CD4-positive, alpha-beta T cell (primary cell): ENCODE measurements at regions not wholly inside any gene's neighbourhood (a gene's known extent, or its start where the extent isn't known, plus 50 kb on each side); places are given as distances from the start of the nearest gene placed in this dataset.

ENCODE experiments used
- ATAC-seq: fragments of 200-7000 bp; cut with Tn5 transposase; one replicate; pipeline ENCODE4 v1.10.0; 2022; ENCODE audit warnings: mild to moderate bottlenecking; ENCODE audit not compliant: poor library complexity
- CTCF ChIA-PET: fragments of 350-600 bp; sonication (Branson Sonifier 250); formaldehyde crosslinking; loops from one replicate; lab custom pipeline; 2021; ENCODE audit warnings: antibody characterized with exemption, inconsistent platforms; lab: Charles Lee
- POLR2A ChIA-PET: fragments of 350-600 bp; sonication (Branson Sonifier 250); formaldehyde crosslinking; loops from one replicate; lab custom pipeline; 2021; ENCODE audit warnings: antibody characterized with exemption, inconsistent platforms; lab: Charles Lee
- DNase-seq, 14 experiments: peaks; one replicate each; pipeline ENCODE4 v3.0.0-alpha.2; 2013 to 2020; ENCODE audit warnings: mixed read lengths in 2 of 14
- H3K27ac ChIP-seq, 2 donors: one replicate each; pipeline versions ENCODE4 v1.5.1 to v1.7.0; 2013; ENCODE audit warnings: low read length in 2 of 2, low read depth in 1 of 2, mild to moderate bottlenecking in 1 of 2
- H3K27me3 ChIP-seq, 2 experiments: 1 replicate in 1 of 2; 2 replicates in 1 of 2; pipeline versions ENCODE4 v1.6.1 to v1.7.0; 2013; ENCODE audit warnings: low read length in 2 of 2, control low read depth in 1 of 2, mild to moderate bottlenecking in 1 of 2, moderate library complexity in 1 of 2; ENCODE audit not compliant: insufficient read depth in 2 of 2, control insufficient read depth in 1 of 2
- H3K36me3 ChIP-seq: one replicate; pipeline ENCODE4 v1.6.1; 2013; ENCODE audit warnings: low read length, control low read depth; ENCODE audit not compliant: insufficient read depth
- H3K4me1 ChIP-seq: one replicate; pipeline ENCODE4 v1.6.1; 2013; ENCODE audit warnings: low read length, control low read depth; ENCODE audit not compliant: insufficient read depth
- H3K4me3 ChIP-seq: one replicate; pipeline ENCODE4 v1.5.1; 2013; ENCODE audit warnings: mild to moderate bottlenecking, low read length, moderate library complexity
- H3K9me3 ChIP-seq, 2 experiments: 1 replicate in 1 of 2; 2 replicates in 1 of 2; pipeline versions ENCODE4 v1.6.1 to v1.7.0; 2013; ENCODE audit warnings: low read length in 2 of 2, mild to moderate bottlenecking in 2 of 2, control low read depth in 1 of 2, moderate library complexity in 1 of 2; ENCODE audit not compliant: control insufficient read depth in 1 of 2, insufficient read depth in 1 of 2
- H3K27ac Mint-ChIP-seq: one replicate; pipeline ENCODE4 v1.8.0; 2020; ENCODE audit warnings: mixed read lengths
- H3K27me3 Mint-ChIP-seq: one replicate; pipeline ENCODE4 v1.8.0; 2021; ENCODE audit warnings: mixed read lengths
- H3K36me3 Mint-ChIP-seq: one replicate; pipeline ENCODE4 v1.8.0; 2021; ENCODE audit warnings: low read depth, mixed read lengths
- H3K4me1 Mint-ChIP-seq: one replicate; pipeline ENCODE4 v1.8.0; 2021; ENCODE audit warnings: low read depth, mixed read lengths
- H3K4me3 Mint-ChIP-seq: one replicate; pipeline ENCODE4 v1.8.0; 2020; ENCODE audit warnings: mild to moderate bottlenecking, mixed read lengths
- H3K9me3 Mint-ChIP-seq: one replicate; pipeline ENCODE4 v1.8.0; 2020; ENCODE audit warnings: mixed read lengths
- CTCF ChIP-seq: fragments of 200-600 bp; IDR thresholded peaks from one replicate; pipeline ENCODE4 v1.8.0; 2022; ENCODE audit warnings: antibody characterized with exemption, mild to moderate bottlenecking
- intact Hi-C, 2 experiments: fragments of 100-400 bp; cut with DNase I in 1 of 2; cut with micrococcal nuclease in 1 of 2; formaldehyde crosslinking; loops; one replicate each; pipeline versions ENCODE4 v1.15.1 to v1.9.0; 2023 to 2025; cut with DNase I, micrococcal nuclease

GRCh38 chr5:39896104-39896503 lies 471.3 kb upstream of the DAB2 start:
- H3K4me1 ChIP-seq: no peaks in the 10 kb centered on the region
- no peaks in the 10 kb centered on the region for H3K9me3 Mint-ChIP-seq
- intact Hi-C loops: no loop called here
- ATAC-seq: no peak
- H3K27me3 Mint-ChIP-seq: peaks cover 25% of the 10 kb centered on the region
- no peak overlapping the region for H3K4me3 Mint-ChIP-seq
- H3K27ac Mint-ChIP-seq: no peak overlapping the region
- no peak for DNase-seq
- TF ChIP-seq CTCF: no peak
- no peaks in the 10 kb centered on the region for H3K36me3 ChIP-seq
- H3K27me3 ChIP-seq: no peaks in the 10 kb centered on the region
- H3K4me3 ChIP-seq: no peak overlapping the region
- H3K4me1 Mint-ChIP-seq: no peaks in the 10 kb centered on the region
- ChIA-PET POLR2A (no interaction called here), CTCF (no interaction called here)
- H3K36me3 Mint-ChIP-seq: no peaks in the 10 kb centered on the region
- H3K9me3 ChIP-seq: no peaks in the 10 kb centered on the region
- H3K27ac ChIP-seq: no peak overlapping the region

- Mint-ChIP-seq H3K9me3 (no peaks in the 10 kb centered on the region), H3K36me3 (no peaks in the 10 kb centered on the region), H3K4me3 (no peak overlapping the region), H3K27me3 (peaks cover 32% of the 10 kb centered on the region), H3K27ac (no peak overlapping the region), H3K4me1 (no peaks in the 10 kb centered on the region)
- POLR2A ChIA-PET: no interaction called here
- CTCF ChIA-PET: interaction anchor here (0.8 kb wide), 1 partner anchor 11 kb away, joined by 3 read pairs; no protein-coding TSS in a partner anchor
- ATAC-seq: no peak
- H3K36me3 ChIP-seq: no peaks in the 10 kb centered on the region
- H3K4me3 ChIP-seq: no peak overlapping the region
- no peak for DNase-seq
- intact Hi-C loops: no loop called here
- TF ChIP-seq CTCF: no peak
- H3K9me3 ChIP-seq: no peaks in the 10 kb centered on the region
- H3K4me1 ChIP-seq: no peaks in the 10 kb centered on the region
- H3K27me3 ChIP-seq: no peaks in the 10 kb centered on the region
- H3K27ac ChIP-seq: no peak overlapping the region
These were observed 467.9 kb upstream of the DAB2 start for GRCh38 chr5:39892708-39893107.

GRCh38 chr5:39891376-39891775 lies 466.6 kb upstream of the DAB2 start:
- Mint-ChIP-seq H3K36me3 (no peaks in the 10 kb centered on the region), H3K27ac (no peak overlapping the region), H3K4me3 (no peak overlapping the region), H3K9me3 (no peaks in the 10 kb centered on the region), H3K27me3 (peaks cover 32% of the 10 kb centered on the region), H3K4me1 (no peaks in the 10 kb centered on the region)
- Histone ChIP-seq H3K27me3 (no peaks in the 10 kb centered on the region), H3K4me1 (no peaks in the 10 kb centered on the region), H3K4me3 (no peak overlapping the region), H3K27ac (no peak overlapping the region), H3K36me3 (no peaks in the 10 kb centered on the region), H3K9me3 (no peaks in the 10 kb centered on the region)
- DNase-seq (no peak), ATAC-seq (no peak)
- CTCF ChIA-PET: no interaction called here
- POLR2A ChIA-PET: no interaction called here
- intact Hi-C loops: no loop called here
- TF ChIP-seq CTCF: no peak
